ENCODE measurements at regions not wholly inside any gene's neighbourhood (a gene's known extent, or its start where the extent isn't known, plus 50 kb on each side); places are given as distances from the start of the nearest gene placed in this dataset.

DNA sequence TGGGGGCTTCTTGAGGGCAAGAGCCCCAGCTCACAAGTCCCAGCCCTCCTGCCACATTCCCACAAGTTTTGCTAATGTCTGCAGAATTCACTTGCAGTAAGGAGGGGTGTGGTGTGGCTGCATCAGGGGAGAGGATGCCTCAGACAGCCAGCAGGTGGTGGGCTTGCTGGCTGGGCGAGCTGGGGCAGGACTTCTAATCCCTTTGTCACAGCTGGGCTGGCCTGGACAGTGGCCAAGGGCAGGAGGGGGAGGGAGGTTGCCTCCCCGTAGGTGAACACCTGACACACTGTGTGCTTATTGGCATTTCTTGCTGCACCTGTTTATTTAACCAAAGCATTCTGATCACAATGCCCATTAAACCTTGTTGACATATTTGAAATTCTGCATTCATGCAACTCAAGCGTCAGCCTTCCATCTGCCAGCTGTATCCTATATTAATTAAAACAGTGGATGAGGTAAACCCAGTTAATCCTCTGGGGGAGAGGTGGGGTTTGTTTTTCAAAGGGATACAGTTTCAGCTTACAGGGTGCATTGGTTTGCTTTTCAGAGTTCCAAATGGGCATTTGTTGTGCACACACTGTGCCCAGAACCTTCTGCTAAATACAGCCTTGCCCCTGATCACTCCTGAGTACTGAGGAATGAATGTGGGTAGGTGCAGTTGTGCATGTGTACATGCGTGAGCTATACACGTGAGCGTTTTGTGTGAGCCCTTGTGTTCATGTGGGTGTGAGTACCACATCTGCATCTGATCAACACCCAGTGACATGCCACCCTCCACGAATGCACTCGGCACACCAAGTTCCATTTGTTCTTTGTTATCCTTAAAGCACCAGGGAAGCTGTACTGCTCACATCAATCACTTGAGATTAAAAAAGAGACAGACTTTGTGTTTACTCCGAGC, 268.7 kb downstream of the XXYLT1 start:
- intact Hi-C loops (cut with DNase I): loop anchor here (2.0 to 10.0 kb wide), 10 partner anchors 100 to 320 kb away; partner anchors contain the start of gene FAM43A (in 1 of the 10)
- Histone ChIP-seq H3K9me3 (no peaks in the 10 kb centered on the region), H3K27ac (peak overlapping the region in 6 of 10 donors; percentile 2 to 71 (median 51)), H3K4me3 (no peak overlapping the region), H3K4me1 (peaks cover 2 to 26% (median 10%) of the 10 kb centered on the region in 9 donors), H3K36me3 (no peaks in the 10 kb centered on the region), H3K27me3 (no peaks in the 10 kb centered on the region)
- DNase-seq (peak; percentile 57 to 72), ATAC-seq (peak; percentile 64 to 84 (median 80))
- TF ChIP-seq, protein P1, sequence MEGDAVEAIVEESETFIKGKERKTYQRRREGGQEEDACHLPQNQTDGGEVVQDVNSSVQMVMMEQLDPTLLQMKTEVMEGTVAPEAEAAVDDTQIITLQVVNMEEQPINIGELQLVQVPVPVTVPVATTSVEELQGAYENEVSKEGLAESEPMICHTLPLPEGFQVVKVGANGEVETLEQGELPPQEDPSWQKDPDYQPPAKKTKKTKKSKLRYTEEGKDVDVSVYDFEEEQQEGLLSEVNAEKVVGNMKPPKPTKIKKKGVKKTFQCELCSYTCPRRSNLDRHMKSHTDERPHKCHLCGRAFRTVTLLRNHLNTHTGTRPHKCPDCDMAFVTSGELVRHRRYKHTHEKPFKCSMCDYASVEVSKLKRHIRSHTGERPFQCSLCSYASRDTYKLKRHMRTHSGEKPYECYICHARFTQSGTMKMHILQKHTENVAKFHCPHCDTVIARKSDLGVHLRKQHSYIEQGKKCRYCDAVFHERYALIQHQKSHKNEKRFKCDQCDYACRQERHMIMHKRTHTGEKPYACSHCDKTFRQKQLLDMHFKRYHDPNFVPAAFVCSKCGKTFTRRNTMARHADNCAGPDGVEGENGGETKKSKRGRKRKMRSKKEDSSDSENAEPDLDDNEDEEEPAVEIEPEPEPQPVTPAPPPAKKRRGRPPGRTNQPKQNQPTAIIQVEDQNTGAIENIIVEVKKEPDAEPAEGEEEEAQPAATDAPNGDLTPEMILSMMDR (IDR thresholded peaks at IDR 0.05): peak; percentile 54 to 74 (median 66)
- WGBS, 2 donors: 26 to 36% methylated on average over 9 of the region's 9 CpGs

GRCh38 chr3:195003006-195003892, 267.7 kb downstream of the XXYLT1 start:
- peak overlapping the region in 8 of 10 donors; percentile 45 to 71 (median 54) for H3K27ac ChIP-seq

GRCh38 chr3:195003893-195004289, 267.1 kb downstream of the XXYLT1 start:
- H3K27ac ChIP-seq: peak overlapping the region in 8 of 10 donors; percentile 45 to 71 (median 54)
- intact Hi-C loops (cut with DNase I): loop anchor here (2.0 to 10.0 kb wide), 10 partner anchors 98 to 322 kb away; partner anchors contain the start of gene FAM43A (in 1 of the 10)
- TF ChIP-seq, protein P1 (IDR thresholded peaks at IDR 0.05): no peak
- no peaks in the 10 kb centered on the region for H3K27me3 ChIP-seq
- no peaks in the 10 kb centered on the region for H3K9me3 ChIP-seq
- H3K36me3 ChIP-seq: no peaks in the 10 kb centered on the region
- ATAC-seq: no peak
- 95 to 96% methylated on average over 8 of the region's 8 CpGs for WGBS, 2 donors
- H3K4me3 ChIP-seq: no peak overlapping the region
- DNase-seq: no peak
- peaks cover 2 to 31% (median 13%) of the 10 kb centered on the region in 9 donors for H3K4me1 ChIP-seq

More at GRCh38 chr3:195003006-195003892, 267.7 kb downstream of the XXYLT1 start:
- peak; percentile 63 to 81 for DNase-seq
- peaks cover 2 to 31% (median 13%) of the 10 kb centered on the region in 9 donors for H3K4me1 ChIP-seq
- intact Hi-C loops (cut with DNase I): loop anchor here (2.0 to 10.0 kb wide), 10 partner anchors 99 to 321 kb away; partner anchors contain the start of gene FAM43A (in 1 of the 10)
- TF ChIP-seq, protein P1 (IDR thresholded peaks at IDR 0.05): no peak
- H3K9me3 ChIP-seq: no peaks in the 10 kb centered on the region
- WGBS, 2 donors: 59% methylated on average over 13 of the region's 13 CpGs
- H3K4me3 ChIP-seq: no peak overlapping the region
- peak; percentile 61 to 87 (median 76) for ATAC-seq
- no peaks in the 10 kb centered on the region for H3K27me3 ChIP-seq
- H3K36me3 ChIP-seq: no peaks in the 10 kb centered on the region

Measured in heart right ventricle (tissue), 16 donors.